Ureter (tissue), 1 donor: ENCODE measurements at regions not wholly inside any gene's neighbourhood (a gene's known extent, or its start where the extent isn't known, plus 50 kb on each side); places are given as distances from the start of the nearest gene placed in this dataset.
"Not testable (repeated sequence)": the region's sequence is repeated elsewhere in the genome, so short reads cannot be mapped to it uniquely, and the experiment has no call there.

Experiments used
- DNase-seq: peaks from one replicate; pipeline ENCODE4 v3.0.0-alpha.2; 2020; ENCODE audit warnings: low spot score
- donor health status: DM: yes; HTN: yes; CAD: no.

- DNase-seq: no peak
These were observed 228.8 kb downstream of the SMARCA2 start for GRCh38 chr9:2243666-2244555.

- no peak for DNase-seq
These were observed 232.2 kb downstream of the SMARCA2 start for GRCh38 chr9:2247340-2247739.

DNA sequence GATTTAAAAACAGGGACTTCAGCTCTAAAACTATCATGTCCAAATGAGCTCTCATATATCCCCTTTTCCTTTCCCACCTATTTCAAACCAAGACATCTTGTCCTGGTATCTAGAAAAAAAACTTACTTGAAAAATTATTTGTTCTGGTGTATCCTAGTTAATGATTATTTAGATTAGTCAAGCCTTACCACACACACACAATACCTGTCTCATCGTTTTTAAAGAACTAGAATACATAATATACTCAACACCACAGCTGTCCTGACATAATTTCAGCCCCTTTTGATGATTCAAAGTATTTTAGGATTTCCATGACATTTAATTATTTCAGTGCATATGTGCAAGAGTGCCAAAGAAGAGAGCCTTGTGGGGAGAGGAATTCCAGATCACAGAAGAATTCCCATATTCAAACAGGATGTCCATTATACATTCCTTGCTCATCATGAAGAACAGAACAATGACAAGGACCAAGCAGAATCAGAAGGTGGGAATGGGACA lies 233.7 kb downstream of the SMARCA2 start:
- DNase-seq: no peak

- DNase-seq: no peak
These were observed 238.8 kb downstream of the SMARCA2 start for GRCh38 chr9:2253636-2254580.

DNA sequence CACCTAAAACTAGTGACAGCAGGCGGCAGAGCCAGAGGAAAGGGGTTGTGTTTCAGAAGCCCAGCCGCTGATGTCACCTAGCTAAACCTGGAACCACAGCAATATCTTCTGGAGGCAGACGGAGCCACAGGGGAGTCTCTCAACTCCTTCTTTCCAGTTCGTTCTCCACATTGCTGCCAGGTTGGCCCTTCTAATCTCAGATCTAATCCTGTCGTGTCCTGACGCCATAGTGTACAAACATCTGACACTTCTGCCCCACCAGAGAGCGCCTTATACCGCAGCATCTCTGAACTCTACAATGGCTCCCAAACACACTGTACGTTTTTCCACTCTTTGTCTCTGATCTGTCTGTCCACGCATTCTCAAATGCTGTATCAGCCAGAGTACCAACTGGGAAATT lies 240.0 kb downstream of the SMARCA2 start:
- DNase-seq: no peak

DNA sequence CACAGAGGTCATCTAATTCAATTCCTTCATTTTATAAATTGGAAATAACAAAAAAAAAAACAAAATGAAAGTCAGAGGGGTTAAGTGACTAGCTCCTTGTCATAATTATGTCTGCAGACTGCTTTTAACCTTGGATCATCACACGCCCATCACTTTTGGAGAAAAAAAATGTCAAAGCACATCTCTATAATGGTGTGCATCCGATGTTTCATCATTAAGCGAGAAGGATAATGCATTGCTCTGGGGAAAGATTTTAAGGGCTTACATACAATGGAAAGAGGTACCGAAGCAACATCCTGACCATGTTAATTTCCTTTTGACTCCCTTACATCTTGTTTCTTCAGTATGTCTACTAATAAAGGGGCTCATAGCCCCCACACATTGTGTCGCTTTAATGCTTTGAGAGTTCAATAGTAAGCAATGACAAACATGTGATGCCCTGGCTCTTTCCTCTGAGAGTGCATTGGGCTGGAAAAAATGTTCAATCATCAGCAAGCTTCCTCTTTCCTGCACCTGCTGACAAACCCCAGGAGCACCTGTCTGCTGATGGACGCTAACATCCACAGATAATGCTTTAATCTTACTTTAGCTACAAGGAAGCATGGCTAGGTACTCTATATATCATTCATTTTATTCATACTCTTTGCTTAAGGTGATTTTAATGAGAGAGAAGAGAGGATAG lies 242.2 kb downstream of the SMARCA2 start:
- DNase-seq: no peak

- no peak for DNase-seq
These were observed 245.5 kb downstream of the SMARCA2 start for GRCh38 chr9:2260417-2261306.

GRCh38 chr9:2261421-2262103 lies 246.4 kb downstream of the SMARCA2 start:
- DNase-seq: no peak

GRCh38 chr9:2262386-2263071 lies 247.4 kb downstream of the SMARCA2 start:
- DNase-seq: no peak

- no peak for DNase-seq
These were observed 248.0 kb downstream of the SMARCA2 start for GRCh38 chr9:2263111-2263510.

GRCh38 chr9:2263665-2264064 lies 248.5 kb downstream of the SMARCA2 start:
- DNase-seq: no peak

DNA sequence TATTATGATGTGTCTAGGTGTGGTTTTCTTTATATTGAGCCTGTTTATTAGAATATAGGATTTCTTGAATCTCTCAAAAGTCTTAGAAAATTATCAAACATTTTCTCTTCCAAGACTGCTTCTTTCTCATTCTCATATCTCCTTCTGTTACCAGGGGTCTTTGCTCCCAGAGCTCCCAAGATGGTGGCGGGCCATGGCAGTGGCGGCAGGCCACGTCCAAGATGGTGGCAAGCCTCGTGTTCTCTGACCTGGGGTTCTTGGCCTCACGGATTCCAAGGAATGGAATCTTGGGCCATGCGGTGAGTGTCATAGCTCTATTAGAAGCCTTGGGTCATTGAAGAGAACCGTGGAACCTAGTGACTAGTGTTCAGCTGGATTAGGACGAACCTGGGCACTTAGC lies 248.9 kb downstream of the SMARCA2 start:
- DNase-seq: no peak

DNA sequence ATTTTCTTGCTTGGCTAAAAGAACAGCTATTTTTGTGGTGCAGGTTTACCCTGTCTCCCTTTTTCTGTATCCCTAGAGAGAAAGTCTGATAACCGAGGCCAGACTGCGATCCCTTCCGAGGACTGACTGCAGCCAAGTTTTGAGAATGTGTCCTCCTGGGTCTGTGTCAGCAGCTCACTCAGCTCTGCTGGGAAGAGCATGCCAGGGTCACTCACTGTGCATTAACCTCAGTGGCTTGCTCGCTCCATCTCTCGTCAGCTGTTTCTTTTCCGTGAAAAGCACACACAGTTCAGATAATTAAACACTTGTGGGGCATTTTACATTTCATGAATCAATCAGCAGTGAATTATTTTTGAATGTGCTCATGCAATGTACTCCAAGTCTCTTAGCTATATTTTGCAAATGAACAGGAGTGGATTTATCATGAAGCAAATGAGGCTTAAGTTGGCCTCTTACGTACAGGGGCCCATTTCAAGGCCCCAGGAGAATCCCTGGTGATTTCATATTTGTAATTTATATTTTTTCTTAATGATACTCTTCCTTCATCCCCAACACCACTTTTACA lies 252.1 kb downstream of the SMARCA2 start:
- DNase-seq: no peak

DNA sequence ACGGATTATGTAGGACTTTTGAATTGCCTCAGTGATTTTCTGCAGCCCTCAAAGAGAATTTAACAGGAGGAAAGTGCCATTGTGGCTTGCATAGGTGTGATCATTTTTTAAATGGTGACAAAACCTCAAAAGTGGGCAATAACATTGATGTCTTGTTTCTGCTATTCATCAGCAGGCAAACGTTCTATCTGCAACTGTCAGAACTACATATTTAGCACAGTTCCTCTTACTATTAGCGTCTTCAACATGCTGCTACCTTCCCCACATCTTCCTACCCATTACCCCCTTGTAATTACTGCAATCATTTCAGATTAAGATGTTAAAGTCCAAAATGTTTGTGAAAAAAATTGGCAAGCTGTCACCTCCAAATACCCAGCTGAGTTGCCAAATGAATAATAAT lies 254.6 kb downstream of the SMARCA2 start:
- no peak for DNase-seq

GRCh38 chr9:2270565-2270964 lies 255.4 kb downstream of the SMARCA2 start:
- DNase-seq: no peak

GRCh38 chr9:2271426-2271825 lies 256.3 kb downstream of the SMARCA2 start:
- no peak for DNase-seq

- no peak for DNase-seq
These were observed 259.6 kb downstream of the SMARCA2 start for GRCh38 chr9:2274762-2275161.

DNA sequence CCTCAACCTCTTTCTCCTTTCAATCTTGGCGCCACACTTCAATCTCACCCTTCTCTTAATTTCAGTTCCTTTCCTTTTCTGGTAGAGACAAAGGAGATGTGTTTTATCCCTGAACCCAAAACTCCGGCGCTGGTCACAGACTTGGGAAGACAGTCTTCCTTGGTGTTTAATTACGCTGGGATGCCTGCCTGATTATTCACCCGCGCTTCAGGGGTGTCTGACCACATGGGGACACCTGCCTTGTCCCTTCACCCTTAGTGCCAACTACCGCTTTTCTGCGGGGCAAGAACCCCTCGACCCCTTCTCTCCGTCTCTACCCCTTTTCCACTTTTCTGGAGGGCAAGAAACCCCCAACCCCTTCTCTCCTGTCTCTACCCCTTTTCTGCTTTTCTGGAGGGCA lies 261.1 kb downstream of the SMARCA2 start:
- DNase-seq: no peak

DNA sequence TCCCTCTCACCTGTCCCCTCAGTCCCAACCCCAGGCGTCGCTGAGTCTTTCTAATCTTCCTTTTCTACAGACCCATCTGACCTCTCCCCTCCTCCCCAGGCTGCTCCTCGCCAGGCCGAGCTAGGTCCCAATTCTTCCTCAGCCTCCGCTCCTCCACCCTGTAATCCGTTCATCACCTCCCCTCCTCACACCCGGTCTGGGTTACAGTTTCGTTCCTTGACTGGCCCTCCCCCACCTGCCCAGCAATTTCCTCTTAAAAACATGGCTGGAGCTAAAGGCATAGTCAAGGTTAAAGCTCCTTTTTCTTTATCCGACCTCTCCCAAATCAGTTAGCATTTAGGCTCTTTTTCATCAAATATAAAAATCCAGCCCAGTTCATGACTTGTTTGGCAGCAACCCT lies 262.0 kb downstream of the SMARCA2 start:
- DNase-seq: not testable (repeated sequence)
